BE2C (cell line): ENCODE measurements at regions not wholly inside any gene's neighbourhood (a gene's known extent, or its start where the extent isn't known, plus 50 kb on each side); places are given as distances from the start of the nearest gene placed in this dataset.

Source experiments
- DNase-seq: peaks from one replicate; pipeline ENCODE4 v3.0.0-alpha.2; 2020
- H3K27me3 ChIP-seq: fragments of 250-450 bp; sonication (Bioruptor Pico); 2 replicates; pipeline ENCODE4 v1.5.1; 2020; ENCODE audit warnings: mild to moderate bottlenecking
- H3K36me3 ChIP-seq: fragments of 250-450 bp; sonication (Bioruptor Pico); 2 replicates; pipeline ENCODE4 v1.5.1; 2020; ENCODE audit warnings: mild to moderate bottlenecking
- H3K4me1 ChIP-seq: fragments of 250-450 bp; sonication (Bioruptor Pico); 2 replicates; pipeline ENCODE4 v1.5.1; 2020
- H3K4me3 ChIP-seq: 2 replicates; pipeline ENCODE4 v1.5.1; 2011; ENCODE audit warnings: low read depth, low read length
- H3K9me3 ChIP-seq: fragments of 250-450 bp; sonication (Bioruptor Pico); 2 replicates; pipeline ENCODE4 v1.5.1; 2020
- CTCF ChIP-seq: IDR thresholded peaks from 2 replicates; pipeline ENCODE4 v1.5.1; 2012; ENCODE audit warnings: mild to moderate bottlenecking, low read depth, low read length

- Histone ChIP-seq H3K4me1 (no peaks in the 10 kb centered on the region), H3K27me3 (no peaks in the 10 kb centered on the region), H3K4me3 (no peak overlapping the region), H3K36me3 (no peaks in the 10 kb centered on the region), H3K9me3 (no peaks in the 10 kb centered on the region)
- no peak for TF ChIP-seq CTCF
- DNase-seq, result no peak
Measured at GRCh38 chr5:84603568-84604185, 219.0 kb upstream of the EDIL3 start.

- TF ChIP-seq CTCF, result no peak
- Histone ChIP-seq H3K9me3 (no peaks in the 10 kb centered on the region), H3K4me1 (no peaks in the 10 kb centered on the region), H3K27me3 (no peaks in the 10 kb centered on the region), H3K36me3 (no peaks in the 10 kb centered on the region), H3K4me3 (no peak overlapping the region)
- DNase-seq, result no peak
Measured at GRCh38 chr5:84602371-84602771, 217.7 kb upstream of the EDIL3 start.

- H3K4me3 ChIP-seq, result no peak overlapping the region
- no peaks in the 10 kb centered on the region for H3K9me3 ChIP-seq
- no peaks in the 10 kb centered on the region for H3K27me3 ChIP-seq
- H3K36me3 ChIP-seq, result no peaks in the 10 kb centered on the region
- H3K4me1 ChIP-seq, result no peaks in the 10 kb centered on the region
- TF ChIP-seq CTCF, result no peak
- DNase-seq, result no peak
Measured at GRCh38 chr5:84599964-84600363, 215.3 kb upstream of the EDIL3 start.

GRCh38 chr5:84597904-84598303 is 213.2 kb upstream of the EDIL3 start:
- Histone ChIP-seq H3K4me3 (no peak overlapping the region), H3K9me3 (no peaks in the 10 kb centered on the region), H3K27me3 (no peaks in the 10 kb centered on the region), H3K36me3 (no peaks in the 10 kb centered on the region), H3K4me1 (no peaks in the 10 kb centered on the region)
- no peak for TF ChIP-seq CTCF
- no peak for DNase-seq

GRCh38 chr5:84590629-84591028 is 205.9 kb upstream of the EDIL3 start:
- Histone ChIP-seq H3K36me3 (no peaks in the 10 kb centered on the region), H3K4me1 (no peaks in the 10 kb centered on the region), H3K4me3 (no peak overlapping the region), H3K27me3 (no peaks in the 10 kb centered on the region), H3K9me3 (no peaks in the 10 kb centered on the region)
- no peak for TF ChIP-seq CTCF
- DNase-seq, result no peak

- Histone ChIP-seq H3K9me3 (no peaks in the 10 kb centered on the region), H3K36me3 (no peaks in the 10 kb centered on the region), H3K4me3 (no peak overlapping the region), H3K27me3 (no peaks in the 10 kb centered on the region), H3K4me1 (no peaks in the 10 kb centered on the region)
- no peak for DNase-seq
- no peak for TF ChIP-seq CTCF
Measured at GRCh38 chr5:84589926-84590325, 205.2 kb upstream of the EDIL3 start.
